ENCODE measurements at regions not wholly inside any gene's neighbourhood (a gene's known extent, or its start where the extent isn't known, plus 50 kb on each side); places are given as distances from the start of the nearest gene placed in this dataset.

DNA sequence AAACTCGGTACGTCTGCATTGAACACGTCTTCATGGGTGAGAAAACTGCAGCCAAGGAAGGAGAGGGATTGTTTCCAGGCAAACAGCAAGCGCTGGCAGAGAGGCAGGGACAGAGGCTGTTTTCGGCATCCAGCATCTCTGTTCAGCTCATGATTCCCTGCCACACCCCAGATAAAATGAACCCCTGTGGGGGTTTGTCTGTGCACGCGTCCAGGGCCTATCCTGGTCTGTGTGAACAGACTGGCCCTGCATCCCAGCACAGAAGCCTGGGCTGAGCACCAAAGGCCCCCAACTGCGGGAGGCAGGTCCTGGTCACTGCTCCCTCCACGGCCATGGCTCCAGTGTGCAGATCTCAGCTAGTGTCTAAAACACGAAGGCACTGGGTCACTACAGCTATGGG lies 83.3 kb upstream of the FAM20C start:
- TF ChIP-seq, protein P1, sequence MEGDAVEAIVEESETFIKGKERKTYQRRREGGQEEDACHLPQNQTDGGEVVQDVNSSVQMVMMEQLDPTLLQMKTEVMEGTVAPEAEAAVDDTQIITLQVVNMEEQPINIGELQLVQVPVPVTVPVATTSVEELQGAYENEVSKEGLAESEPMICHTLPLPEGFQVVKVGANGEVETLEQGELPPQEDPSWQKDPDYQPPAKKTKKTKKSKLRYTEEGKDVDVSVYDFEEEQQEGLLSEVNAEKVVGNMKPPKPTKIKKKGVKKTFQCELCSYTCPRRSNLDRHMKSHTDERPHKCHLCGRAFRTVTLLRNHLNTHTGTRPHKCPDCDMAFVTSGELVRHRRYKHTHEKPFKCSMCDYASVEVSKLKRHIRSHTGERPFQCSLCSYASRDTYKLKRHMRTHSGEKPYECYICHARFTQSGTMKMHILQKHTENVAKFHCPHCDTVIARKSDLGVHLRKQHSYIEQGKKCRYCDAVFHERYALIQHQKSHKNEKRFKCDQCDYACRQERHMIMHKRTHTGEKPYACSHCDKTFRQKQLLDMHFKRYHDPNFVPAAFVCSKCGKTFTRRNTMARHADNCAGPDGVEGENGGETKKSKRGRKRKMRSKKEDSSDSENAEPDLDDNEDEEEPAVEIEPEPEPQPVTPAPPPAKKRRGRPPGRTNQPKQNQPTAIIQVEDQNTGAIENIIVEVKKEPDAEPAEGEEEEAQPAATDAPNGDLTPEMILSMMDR (IDR thresholded peaks at IDR 0.05): no peak
- TF ChIP-seq POLR2AphosphoS5 (IDR thresholded peaks at IDR 0.05): no peak
- TF ChIP-seq POLR2A (IDR thresholded peaks at IDR 0.05): no peak
